ENCODE measurements at regions not wholly inside any gene's neighbourhood (a gene's known extent, or its start where the extent isn't known, plus 50 kb on each side); places are given as distances from the start of the nearest gene placed in this dataset.

- Histone ChIP-seq H3K36me3 (no peaks in the 10 kb centered on the region), H3K27ac (no peak overlapping the region), H3K4me3 (no peak overlapping the region), H3K9me3 (no peaks in the 10 kb centered on the region), H3K4me1 (no peaks in the 10 kb centered on the region), H3K27me3 (no peaks in the 10 kb centered on the region)
- DNase-seq, result no peak
- intact Hi-C loops (cut with DNase I; ENCODE audit: low total_unique reads), result no loop called here
- no peak for TF ChIP-seq CTCF (IDR thresholded peaks at IDR 0.05)
Measured at GRCh38 chr5:72658761-72659540, 151.7 kb upstream of the ZNF366 start.

- Histone ChIP-seq H3K36me3 (no peaks in the 10 kb centered on the region), H3K9me3 (no peaks in the 10 kb centered on the region)
Measured at GRCh38 chr5:72658161-72658560, 151.0 kb upstream of the ZNF366 start.

GRCh38 chr5:72656756-72657513, 149.7 kb upstream of the ZNF366 start:
- Histone ChIP-seq H3K4me3 (no peak overlapping the region), H3K9me3 (no peaks in the 10 kb centered on the region), H3K27me3 (no peaks in the 10 kb centered on the region), H3K36me3 (no peaks in the 10 kb centered on the region), H3K4me1 (no peaks in the 10 kb centered on the region), H3K27ac (no peak overlapping the region)
- no peak for DNase-seq
- intact Hi-C loops (cut with DNase I; ENCODE audit: low total_unique reads), result no loop called here
- TF ChIP-seq CTCF (IDR thresholded peaks at IDR 0.05), result no peak

More at GRCh38 chr5:72658161-72658560, 151.0 kb upstream of the ZNF366 start:
- H3K4me1 ChIP-seq, result no peaks in the 10 kb centered on the region
- intact Hi-C loops (cut with DNase I; ENCODE audit: low total_unique reads), result no loop called here
- H3K27ac ChIP-seq, result no peak overlapping the region
- DNase-seq, result no peak
- no peaks in the 10 kb centered on the region for H3K27me3 ChIP-seq
- TF ChIP-seq CTCF (IDR thresholded peaks at IDR 0.05), result no peak
- no peak overlapping the region for H3K4me3 ChIP-seq

GRCh38 chr5:72656331-72656730, 149.1 kb upstream of the ZNF366 start:
- Histone ChIP-seq H3K36me3 (no peaks in the 10 kb centered on the region), H3K27ac (no peak overlapping the region), H3K4me1 (no peaks in the 10 kb centered on the region), H3K4me3 (no peak overlapping the region), H3K27me3 (no peaks in the 10 kb centered on the region), H3K9me3 (no peaks in the 10 kb centered on the region)
- no peak for DNase-seq
- no peak for TF ChIP-seq CTCF (IDR thresholded peaks at IDR 0.05)
- intact Hi-C loops (cut with DNase I; ENCODE audit: low total_unique reads), result no loop called here

- H3K9me3 ChIP-seq, result no peaks in the 10 kb centered on the region
- TF ChIP-seq CTCF (IDR thresholded peaks at IDR 0.05), result no peak
- no peaks in the 10 kb centered on the region for H3K27me3 ChIP-seq
- no peaks in the 10 kb centered on the region for H3K36me3 ChIP-seq
- intact Hi-C loops (cut with DNase I; ENCODE audit: low total_unique reads), result no loop called here
- DNase-seq, result no peak
- H3K4me1 ChIP-seq, result no peaks in the 10 kb centered on the region
- H3K27ac ChIP-seq, result no peak overlapping the region
- no peak overlapping the region for H3K4me3 ChIP-seq
Measured at GRCh38 chr5:72654231-72654630, 147.0 kb upstream of the ZNF366 start.
